ENCODE measurements at regions not wholly inside any gene's neighbourhood (a gene's known extent, or its start where the extent isn't known, plus 50 kb on each side); places are given as distances from the start of the nearest gene placed in this dataset.

DNA sequence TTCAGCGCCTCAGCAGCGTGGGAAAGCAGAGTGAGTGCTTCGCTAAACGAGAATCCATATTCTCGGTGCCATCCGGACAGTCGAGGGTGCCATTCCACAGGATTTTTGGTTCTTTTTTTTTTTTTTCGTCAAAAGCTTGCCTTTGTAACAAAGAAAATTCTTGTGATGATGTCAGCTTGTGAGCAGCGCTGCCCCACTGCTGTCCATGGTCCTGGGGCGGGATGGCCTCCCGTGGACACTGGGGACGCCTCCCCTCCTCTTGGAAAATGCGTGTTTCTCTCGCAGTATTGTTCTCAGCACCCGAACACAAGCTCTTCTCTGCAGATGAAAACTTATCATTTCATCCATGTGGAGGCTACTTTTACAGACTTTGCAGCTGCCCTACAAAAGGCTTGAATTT lies 477.4 kb downstream of the TCERG1L start:
- DNase-seq = no peak

GRCh38 chr10:130834573-130834972 lies 476.9 kb downstream of the TCERG1L start:
- DNase-seq = no peak

GRCh38 chr10:130835068-130835467 lies 476.5 kb downstream of the TCERG1L start:
- no peak for DNase-seq

GRCh38 chr10:130836344-130836743 lies 475.2 kb downstream of the TCERG1L start:
- DNase-seq = no peak

GRCh38 chr10:130843051-130843653 lies 468.4 kb downstream of the TCERG1L start:
- DNase-seq = no peak

- DNase-seq = no peak
Observed at GRCh38 chr10:130844310-130844709, 467.2 kb downstream of the TCERG1L start.

GRCh38 chr10:130847170-130847569 lies 464.4 kb downstream of the TCERG1L start:
- no peak for DNase-seq

DNA sequence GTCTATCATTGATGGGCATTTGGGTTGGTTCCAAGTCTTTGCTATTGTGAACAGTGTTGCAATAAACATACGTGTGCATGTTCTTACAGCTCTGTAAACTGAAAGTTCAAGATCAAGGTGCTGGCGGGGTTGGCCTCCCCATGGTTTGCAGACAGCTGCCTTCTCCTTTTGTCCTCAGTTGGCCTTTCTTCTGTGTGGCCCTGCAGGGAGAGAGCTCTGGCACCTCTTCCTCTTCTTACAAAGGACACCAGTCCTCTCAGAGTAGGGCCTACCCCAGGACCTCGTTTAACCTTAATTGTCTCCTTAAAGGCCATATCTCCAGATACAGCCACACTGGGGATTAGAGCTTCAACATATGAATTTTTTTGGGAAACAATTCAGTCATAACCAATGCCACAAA lies 462.7 kb downstream of the TCERG1L start:
- no peak for DNase-seq

DNA sequence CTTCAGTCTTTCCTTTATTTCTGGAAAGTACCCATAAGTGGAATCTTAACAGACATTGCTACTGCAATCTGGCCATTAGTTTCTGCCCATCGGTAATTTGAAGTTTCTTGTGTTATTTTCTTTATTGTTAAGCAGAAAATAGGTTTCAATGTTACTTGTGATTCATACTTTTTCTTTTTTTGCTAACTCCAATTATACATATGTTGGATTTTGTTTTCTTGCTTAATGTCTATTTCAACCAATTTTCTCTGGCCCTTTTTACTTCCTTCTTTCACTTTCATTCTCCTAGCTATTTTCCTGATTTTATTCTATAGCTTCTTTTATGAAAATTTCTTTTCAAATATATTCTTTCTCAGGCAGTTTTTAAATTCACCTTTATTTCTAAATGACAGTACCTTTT lies 457.4 kb downstream of the TCERG1L start:
- no peak for DNase-seq

GRCh38 chr10:130857631-130858295 lies 453.8 kb downstream of the TCERG1L start:
- no peak for DNase-seq

GRCh38 chr10:130858626-130859025 lies 452.9 kb downstream of the TCERG1L start:
- no peak for DNase-seq

GRCh38 chr10:130859427-130859826 lies 452.1 kb downstream of the TCERG1L start:
- DNase-seq = no peak

GRCh38 chr10:130862122-130862521 lies 449.4 kb downstream of the TCERG1L start:
- DNase-seq = no peak

GRCh38 chr10:130862626-130863025 lies 448.9 kb downstream of the TCERG1L start:
- no peak for DNase-seq

- no peak for DNase-seq
Observed at GRCh38 chr10:130863044-130863443, 448.5 kb downstream of the TCERG1L start.

DNA sequence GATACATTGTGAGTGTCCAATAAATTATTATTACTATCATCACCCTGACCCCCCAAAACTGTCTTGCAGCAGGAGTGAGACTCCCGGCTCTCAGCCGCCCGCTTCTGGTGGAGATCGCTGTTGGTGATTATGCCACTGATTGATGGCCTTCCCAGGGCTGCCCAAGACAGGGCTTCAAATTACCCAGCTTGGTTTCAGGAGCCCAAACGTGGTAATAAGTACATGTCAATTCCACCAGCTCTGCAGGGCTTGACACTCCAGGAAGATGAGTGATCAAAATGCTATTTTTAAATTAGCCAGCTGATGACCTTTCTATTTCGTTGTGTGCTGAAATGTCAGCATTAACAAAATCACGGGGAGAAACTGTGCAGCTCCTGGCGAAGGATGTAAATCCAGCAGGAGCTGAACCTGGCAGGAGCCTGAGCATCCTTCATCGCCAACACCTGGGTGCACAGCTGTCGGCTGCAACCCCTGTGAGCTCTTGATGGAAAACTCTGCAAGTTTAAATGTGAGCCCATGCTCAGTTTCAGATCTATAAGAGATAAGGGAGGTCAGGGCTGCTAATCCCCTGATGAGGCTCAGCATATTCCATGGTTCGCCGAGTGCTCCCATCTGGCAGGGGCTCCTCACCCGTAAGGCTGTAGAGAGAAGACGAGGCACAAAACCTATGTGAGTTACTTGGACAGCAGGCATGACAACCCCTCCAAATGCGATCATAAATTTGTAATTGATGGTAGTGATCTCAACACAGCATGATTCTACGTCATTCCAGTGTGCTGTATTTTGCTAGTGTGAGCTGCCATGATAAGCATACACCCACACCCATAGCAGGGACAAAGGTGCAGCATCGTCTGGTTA lies 446.3 kb downstream of the TCERG1L start:
- no peak for DNase-seq

DNA sequence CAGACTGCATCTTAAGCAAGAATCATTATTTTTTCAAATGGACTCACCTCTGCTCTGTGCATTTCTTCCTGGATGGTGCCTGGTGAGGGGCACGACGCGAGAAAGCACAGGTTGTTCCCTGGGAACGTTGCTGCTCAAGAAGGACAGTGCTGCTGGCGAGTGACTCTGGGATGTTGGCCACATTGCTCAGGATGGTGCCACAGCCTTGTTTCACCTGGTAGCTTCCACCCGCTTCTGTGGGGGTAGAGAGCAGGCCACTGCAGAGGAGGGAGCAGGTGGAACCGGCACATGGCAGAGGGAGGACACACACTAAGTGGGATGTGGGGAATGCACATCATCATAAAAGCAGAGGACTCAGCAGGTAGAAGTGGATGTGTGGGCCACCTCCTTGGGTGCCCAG lies 444.7 kb downstream of the TCERG1L start:
- DNase-seq = no peak

GRCh38 chr10:130867446-130868194 lies 443.9 kb downstream of the TCERG1L start:
- DNase-seq = no peak

- DNase-seq = no peak
Observed at GRCh38 chr10:130869179-130869841, 442.2 kb downstream of the TCERG1L start.

GRCh38 chr10:130871406-130871805 lies 440.1 kb downstream of the TCERG1L start:
- no peak for DNase-seq

DNA sequence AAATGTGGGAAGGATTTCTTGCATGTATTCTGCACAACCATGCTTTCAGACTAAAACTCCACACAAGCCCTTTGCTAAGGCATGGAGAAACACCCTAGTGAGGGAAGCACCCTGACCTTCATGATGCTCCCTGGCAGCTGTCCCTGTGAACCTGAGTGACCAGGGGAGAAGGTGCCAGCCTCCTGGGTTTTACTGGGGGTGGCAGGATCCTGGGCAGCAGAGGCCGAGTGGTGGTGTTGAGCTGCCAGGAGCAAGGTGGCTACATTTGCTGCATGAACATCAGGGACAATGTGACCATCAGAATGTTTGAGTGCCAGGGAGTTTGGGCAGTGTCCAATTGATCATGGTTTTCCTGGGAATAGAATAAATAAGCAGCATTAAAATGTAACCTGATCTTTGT lies 437.9 kb downstream of the TCERG1L start:
- DNase-seq = no peak

DNA sequence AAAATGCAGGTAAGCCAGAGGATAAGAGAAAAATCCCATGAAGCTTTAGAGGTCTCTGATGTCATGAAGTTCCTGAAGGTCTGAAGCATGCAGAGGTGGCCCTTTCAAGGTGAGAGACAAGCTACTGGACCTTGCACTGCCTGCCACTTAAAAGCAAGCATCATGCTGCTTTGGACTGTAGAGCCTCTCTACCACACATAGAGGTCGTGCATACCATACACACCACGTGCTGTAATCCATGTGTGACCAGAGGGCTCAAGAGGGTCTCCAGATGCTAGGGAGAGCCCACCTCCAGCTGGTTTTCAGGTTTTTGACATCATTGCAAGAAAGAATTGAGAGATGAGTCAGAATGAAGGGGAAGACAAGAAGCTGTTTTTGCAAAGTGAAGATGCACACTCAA lies 436.4 kb downstream of the TCERG1L start:
- DNase-seq = no peak
